GM21825 (cell line): ENCODE measurements at regions not wholly inside any gene's neighbourhood (a gene's known extent, or its start where the extent isn't known, plus 50 kb on each side); places are given as distances from the start of the nearest gene placed in this dataset.

Experiments
- ATAC-seq: cut with Tn5 transposase; IDR thresholded peaks from one replicate; pipeline ENCODE4 v1.9.1; 2021; ENCODE audit warnings: mild to moderate bottlenecking, moderate library complexity; ENCODE audit not compliant: unreplicated experiment

GRCh38 chr4:159003420-159004253 is 99.2 kb upstream of the RAPGEF2 start:
- ATAC-seq = no peak

DNA sequence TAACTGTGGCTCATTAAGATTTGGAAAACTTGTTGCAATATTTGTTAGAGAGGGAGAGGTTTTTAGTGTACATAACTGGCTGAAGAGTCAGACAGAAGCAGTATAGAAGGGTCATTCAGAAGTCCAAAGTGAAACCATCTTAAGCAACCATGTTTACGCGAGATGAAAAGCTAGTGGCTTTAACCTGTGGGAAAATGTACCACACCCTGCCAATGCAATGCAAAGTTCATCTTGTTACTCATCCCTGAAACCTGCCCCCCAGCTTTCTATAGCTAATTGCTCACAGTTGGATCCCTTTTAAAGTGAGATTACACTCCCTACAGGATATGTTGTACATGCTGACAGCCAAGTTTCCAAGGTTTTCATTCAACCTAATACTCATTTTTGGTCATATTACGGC is 96.7 kb upstream of the RAPGEF2 start:
- ATAC-seq = no peak

DNA sequence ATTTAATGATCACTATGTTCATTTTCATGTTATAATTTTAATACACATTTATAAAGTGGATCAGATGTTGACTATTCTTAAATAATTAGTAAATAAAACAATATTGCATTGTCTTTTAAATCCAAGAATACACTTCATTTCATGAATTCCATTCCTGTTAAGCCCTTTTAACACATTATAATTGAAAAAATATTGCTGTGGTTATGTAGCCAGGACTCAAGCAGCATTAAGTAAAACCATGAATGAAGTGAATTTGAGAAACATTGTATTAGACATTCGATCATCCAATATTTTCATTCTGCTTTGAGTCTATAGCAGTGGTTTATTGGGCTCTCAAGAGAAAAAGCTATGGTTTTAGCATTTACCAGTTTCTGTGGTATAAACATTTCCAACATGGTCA is 94.2 kb upstream of the RAPGEF2 start:
- ATAC-seq = no peak

DNA sequence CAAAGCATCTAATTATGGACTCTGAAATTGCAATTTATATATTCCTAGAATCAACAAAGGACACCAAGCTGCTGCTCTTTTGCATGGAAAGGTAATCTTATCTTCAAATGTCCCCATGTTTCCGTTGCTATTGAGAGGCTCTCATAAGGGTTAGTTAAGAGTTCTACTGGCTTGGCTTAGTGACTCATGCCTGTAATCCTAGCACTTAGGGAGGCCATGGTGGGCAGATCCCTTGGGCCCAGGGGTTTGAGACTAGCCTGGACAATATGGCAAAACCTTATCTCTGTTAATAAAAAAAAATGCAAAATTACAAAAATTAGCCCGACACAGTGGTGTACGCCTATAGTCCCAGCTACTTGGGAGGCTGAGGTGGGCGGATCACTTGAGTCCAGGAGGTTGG is 93.4 kb upstream of the RAPGEF2 start:
- ATAC-seq = no peak

DNA sequence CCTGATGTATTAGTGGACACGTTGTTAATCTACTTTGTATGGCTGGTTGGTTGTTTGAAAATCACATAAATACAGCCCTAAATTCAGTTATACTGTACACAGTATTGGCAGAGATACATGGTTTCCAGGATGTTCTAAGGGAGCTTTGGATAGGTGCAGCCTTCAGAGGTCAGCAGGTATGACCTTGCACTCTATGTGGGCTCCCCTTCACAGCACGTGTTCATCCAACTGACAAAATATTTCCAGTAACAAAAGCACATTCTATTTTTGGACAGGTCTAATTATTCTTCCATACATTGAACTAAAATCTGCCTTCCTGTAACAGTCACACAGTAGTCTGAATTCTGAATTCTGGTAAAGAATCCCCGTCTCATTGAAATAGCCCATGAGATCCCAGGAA is 92.8 kb upstream of the RAPGEF2 start:
- ATAC-seq = no peak

- ATAC-seq = no peak
These were observed 92.2 kb upstream of the RAPGEF2 start for GRCh38 chr4:159010563-159011260.

DNA sequence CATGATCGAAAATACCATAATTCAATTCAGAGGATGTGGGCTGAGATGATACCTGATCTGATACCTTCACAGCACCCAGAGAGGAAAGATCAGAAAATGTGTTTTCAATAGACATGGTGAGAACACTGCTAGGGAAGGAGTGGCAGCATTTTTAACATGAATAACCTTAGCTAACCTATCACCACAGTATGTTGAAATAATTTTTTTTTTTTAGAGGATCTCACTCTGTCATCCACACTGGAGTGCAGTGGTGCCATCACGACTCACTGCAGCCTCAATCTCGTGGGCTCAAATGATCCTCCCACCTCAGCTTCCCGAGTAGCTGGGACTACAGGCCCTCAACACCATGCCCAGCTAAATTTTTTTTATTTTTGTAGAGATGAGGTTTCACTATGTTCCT is 90.5 kb upstream of the RAPGEF2 start:
- ATAC-seq = no peak

DNA sequence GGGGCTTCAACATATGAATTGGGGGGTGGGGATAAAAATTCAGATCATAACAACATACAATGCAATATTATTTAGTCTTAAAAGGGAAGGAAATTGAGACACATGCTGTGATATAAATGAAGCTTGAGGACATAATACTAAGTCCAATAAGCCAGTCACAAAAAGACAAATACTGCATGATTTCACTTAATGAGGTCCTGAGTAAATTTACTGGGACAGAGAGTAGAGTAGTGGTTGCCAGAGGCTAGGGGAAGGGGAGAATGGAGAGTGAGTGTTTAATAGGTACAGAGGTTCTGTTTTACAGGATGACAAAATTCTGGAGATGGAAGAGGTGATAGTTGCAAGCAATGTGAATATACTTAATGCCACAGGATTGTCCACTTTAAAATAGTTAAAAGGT is 89.2 kb upstream of the RAPGEF2 start:
- no peak for ATAC-seq

DNA sequence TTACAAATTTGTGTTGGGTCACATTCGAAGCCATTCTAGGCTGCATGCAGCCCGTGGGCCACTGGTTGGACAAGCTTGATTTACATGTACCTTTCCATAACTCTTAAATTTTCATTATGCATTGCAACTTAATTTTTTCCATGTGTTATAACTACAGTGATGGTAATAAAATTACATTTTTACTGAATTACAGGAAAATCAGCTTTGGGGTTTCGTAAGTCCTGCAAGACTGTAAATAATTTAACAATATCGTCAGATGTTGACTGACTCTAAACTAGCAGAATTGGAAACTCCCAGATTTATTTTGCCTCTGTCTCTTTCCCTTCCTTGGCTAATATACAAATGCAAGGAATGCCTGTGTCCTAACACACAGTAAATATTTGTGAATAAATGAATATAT is 88.0 kb upstream of the RAPGEF2 start:
- no peak for ATAC-seq

GRCh38 chr4:159015841-159016240 is 87.0 kb upstream of the RAPGEF2 start:
- no peak for ATAC-seq

GRCh38 chr4:159016593-159017024 is 86.3 kb upstream of the RAPGEF2 start:
- ATAC-seq = peak; percentile 30

GRCh38 chr4:159017323-159018026 is 85.4 kb upstream of the RAPGEF2 start:
- ATAC-seq = peak; percentile 37

GRCh38 chr4:159018062-159018629 is 84.7 kb upstream of the RAPGEF2 start:
- peak; percentile 94 for ATAC-seq

- ATAC-seq = no peak
These were observed 83.5 kb upstream of the RAPGEF2 start for GRCh38 chr4:159019356-159019755.

DNA sequence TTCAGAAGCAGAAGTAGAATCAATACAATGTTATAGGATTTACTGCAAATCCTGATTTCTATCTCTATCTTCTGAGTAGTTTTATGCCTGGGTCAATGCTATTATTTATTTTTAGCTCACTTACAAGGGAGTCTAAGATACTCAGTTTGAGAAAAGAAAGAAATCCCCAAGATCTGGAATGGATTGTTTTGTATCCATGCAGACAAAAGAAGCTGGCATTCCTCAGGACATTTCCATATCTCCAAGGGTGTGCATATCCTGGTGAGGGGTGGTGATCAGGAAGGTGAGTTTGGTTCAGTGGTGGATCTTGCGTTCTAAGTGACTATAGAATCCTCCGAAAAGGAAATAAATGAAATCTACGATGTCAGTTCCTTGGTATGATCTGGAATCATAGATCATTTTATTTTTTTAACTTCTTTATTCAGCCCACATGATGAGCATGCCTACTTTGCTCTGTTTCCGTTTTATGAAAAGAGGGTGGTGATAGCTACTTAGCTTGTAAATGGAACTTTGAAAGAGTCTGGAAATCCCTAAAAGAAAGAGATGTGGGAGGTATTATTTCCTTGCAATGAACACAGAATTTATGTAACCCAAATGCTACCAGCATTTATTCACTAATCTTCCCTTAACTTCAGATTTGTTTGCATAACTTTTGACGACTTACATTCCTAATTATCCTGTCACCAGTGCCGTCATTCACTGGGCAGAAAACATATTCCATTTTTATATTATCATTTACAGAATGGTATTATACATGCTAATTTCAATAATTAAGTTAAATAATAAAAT is 81.1 kb upstream of the RAPGEF2 start:
- ATAC-seq = no peak

DNA sequence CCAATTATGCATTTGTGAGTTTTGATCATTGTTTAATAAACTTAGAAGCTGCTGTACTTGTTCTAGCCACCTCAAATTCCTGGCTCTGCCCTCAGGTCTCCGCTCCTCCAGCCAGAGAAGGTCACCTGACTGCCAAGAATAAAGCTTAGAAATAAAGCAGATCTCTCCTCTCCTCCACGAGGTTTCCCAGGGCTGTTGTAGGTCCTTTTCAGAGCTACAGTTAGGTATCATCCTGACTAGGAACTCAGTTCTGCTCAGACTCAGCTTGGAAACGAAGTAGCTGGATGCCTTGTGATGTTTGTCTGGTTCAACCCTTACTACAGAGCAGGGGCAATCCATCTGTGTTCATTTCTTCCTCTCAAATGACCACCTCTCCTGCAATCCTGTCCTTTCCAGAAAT is 79.1 kb upstream of the RAPGEF2 start:
- no peak for ATAC-seq

DNA sequence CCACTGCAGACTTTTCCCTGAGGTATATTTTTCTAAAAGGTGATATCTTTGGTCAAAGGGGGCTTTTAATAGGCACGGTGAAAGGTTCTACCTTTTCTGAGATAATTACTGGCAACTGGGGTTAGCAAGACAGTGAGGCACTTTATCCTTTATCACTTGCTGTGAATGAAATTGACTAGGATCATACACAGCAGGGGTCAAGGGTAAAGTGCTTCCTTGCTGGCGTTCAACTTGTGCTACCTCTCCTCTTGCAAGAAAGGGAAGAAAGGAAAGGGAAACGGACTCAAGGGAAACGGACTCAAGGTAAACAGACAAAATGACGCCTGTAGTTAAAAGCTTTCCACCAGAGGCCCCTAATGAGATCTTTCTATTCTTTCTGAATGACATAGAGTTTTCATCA is 78.6 kb upstream of the RAPGEF2 start:
- no peak for ATAC-seq

DNA sequence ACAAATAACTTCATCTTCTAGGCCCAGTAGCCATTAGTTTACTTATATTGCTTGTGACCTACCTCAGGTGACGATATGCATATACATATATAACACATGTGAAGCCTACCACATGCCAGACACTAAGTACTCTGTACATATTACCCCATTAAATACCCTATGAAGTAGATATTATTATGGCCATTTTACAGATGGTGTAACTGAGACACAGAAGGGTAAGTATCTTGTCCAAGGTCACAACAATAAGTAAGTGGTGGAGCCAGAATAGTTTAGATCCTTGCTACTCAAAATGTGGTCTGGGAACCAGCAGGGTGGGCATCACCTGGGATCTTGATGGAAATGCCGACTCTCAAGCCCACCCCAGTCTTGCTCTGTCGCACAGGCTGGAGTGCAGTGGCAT is 78.1 kb upstream of the RAPGEF2 start:
- no peak for ATAC-seq

- ATAC-seq = no peak
These were observed 76.5 kb upstream of the RAPGEF2 start for GRCh38 chr4:159026329-159026728.

GRCh38 chr4:159027535-159027934 is 75.3 kb upstream of the RAPGEF2 start:
- ATAC-seq = no peak

GRCh38 chr4:159029481-159029880 is 73.4 kb upstream of the RAPGEF2 start:
- ATAC-seq = no peak
